CD4-positive, alpha-beta T cell (primary cell): ENCODE measurements at regions not wholly inside any gene's neighbourhood (a gene's known extent, or its start where the extent isn't known, plus 50 kb on each side); places are given as distances from the start of the nearest gene placed in this dataset.

ENCODE experiments used
- ATAC-seq: fragments of 200-7000 bp; cut with Tn5 transposase; one replicate; pipeline ENCODE4 v1.10.0; 2022; ENCODE audit warnings: mild to moderate bottlenecking; ENCODE audit not compliant: poor library complexity
- CTCF ChIA-PET: fragments of 350-600 bp; sonication (Branson Sonifier 250); formaldehyde crosslinking; loops from one replicate; lab custom pipeline; 2021; ENCODE audit warnings: antibody characterized with exemption, inconsistent platforms; lab: Charles Lee
- POLR2A ChIA-PET: fragments of 350-600 bp; sonication (Branson Sonifier 250); formaldehyde crosslinking; loops from one replicate; lab custom pipeline; 2021; ENCODE audit warnings: antibody characterized with exemption, inconsistent platforms; lab: Charles Lee
- DNase-seq, 14 experiments: peaks; one replicate each; pipeline ENCODE4 v3.0.0-alpha.2; 2013 to 2020; ENCODE audit warnings: mixed read lengths in 2 of 14
- H3K27ac ChIP-seq, 2 donors: one replicate each; pipeline versions ENCODE4 v1.5.1 to v1.7.0; 2013; ENCODE audit warnings: low read length in 2 of 2, low read depth in 1 of 2, mild to moderate bottlenecking in 1 of 2
- H3K27me3 ChIP-seq, 2 experiments: 1 replicate in 1 of 2; 2 replicates in 1 of 2; pipeline versions ENCODE4 v1.6.1 to v1.7.0; 2013; ENCODE audit warnings: low read length in 2 of 2, control low read depth in 1 of 2, mild to moderate bottlenecking in 1 of 2, moderate library complexity in 1 of 2; ENCODE audit not compliant: insufficient read depth in 2 of 2, control insufficient read depth in 1 of 2
- H3K36me3 ChIP-seq: one replicate; pipeline ENCODE4 v1.6.1; 2013; ENCODE audit warnings: low read length, control low read depth; ENCODE audit not compliant: insufficient read depth
- H3K4me1 ChIP-seq: one replicate; pipeline ENCODE4 v1.6.1; 2013; ENCODE audit warnings: low read length, control low read depth; ENCODE audit not compliant: insufficient read depth
- H3K4me3 ChIP-seq: one replicate; pipeline ENCODE4 v1.5.1; 2013; ENCODE audit warnings: mild to moderate bottlenecking, low read length, moderate library complexity
- H3K9me3 ChIP-seq, 2 experiments: 1 replicate in 1 of 2; 2 replicates in 1 of 2; pipeline versions ENCODE4 v1.6.1 to v1.7.0; 2013; ENCODE audit warnings: low read length in 2 of 2, mild to moderate bottlenecking in 2 of 2, control low read depth in 1 of 2, moderate library complexity in 1 of 2; ENCODE audit not compliant: control insufficient read depth in 1 of 2, insufficient read depth in 1 of 2
- H3K27ac Mint-ChIP-seq: one replicate; pipeline ENCODE4 v1.8.0; 2020; ENCODE audit warnings: mixed read lengths
- H3K27me3 Mint-ChIP-seq: one replicate; pipeline ENCODE4 v1.8.0; 2021; ENCODE audit warnings: mixed read lengths
- H3K36me3 Mint-ChIP-seq: one replicate; pipeline ENCODE4 v1.8.0; 2021; ENCODE audit warnings: low read depth, mixed read lengths
- H3K4me1 Mint-ChIP-seq: one replicate; pipeline ENCODE4 v1.8.0; 2021; ENCODE audit warnings: low read depth, mixed read lengths
- H3K4me3 Mint-ChIP-seq: one replicate; pipeline ENCODE4 v1.8.0; 2020; ENCODE audit warnings: mild to moderate bottlenecking, mixed read lengths
- H3K9me3 Mint-ChIP-seq: one replicate; pipeline ENCODE4 v1.8.0; 2020; ENCODE audit warnings: mixed read lengths
- intact Hi-C, 2 experiments: fragments of 100-400 bp; cut with DNase I in 1 of 2; cut with micrococcal nuclease in 1 of 2; formaldehyde crosslinking; loops; one replicate each; pipeline versions ENCODE4 v1.15.1 to v1.9.0; 2023 to 2025; cut with DNase I, micrococcal nuclease
- TF ChIP-seq, protein P1 (sequence below): fragments of 200-600 bp; IDR thresholded peaks from one replicate; pipeline ENCODE4 v1.8.0; 2022; ENCODE audit warnings: antibody characterized with exemption, mild to moderate bottlenecking

DNA sequence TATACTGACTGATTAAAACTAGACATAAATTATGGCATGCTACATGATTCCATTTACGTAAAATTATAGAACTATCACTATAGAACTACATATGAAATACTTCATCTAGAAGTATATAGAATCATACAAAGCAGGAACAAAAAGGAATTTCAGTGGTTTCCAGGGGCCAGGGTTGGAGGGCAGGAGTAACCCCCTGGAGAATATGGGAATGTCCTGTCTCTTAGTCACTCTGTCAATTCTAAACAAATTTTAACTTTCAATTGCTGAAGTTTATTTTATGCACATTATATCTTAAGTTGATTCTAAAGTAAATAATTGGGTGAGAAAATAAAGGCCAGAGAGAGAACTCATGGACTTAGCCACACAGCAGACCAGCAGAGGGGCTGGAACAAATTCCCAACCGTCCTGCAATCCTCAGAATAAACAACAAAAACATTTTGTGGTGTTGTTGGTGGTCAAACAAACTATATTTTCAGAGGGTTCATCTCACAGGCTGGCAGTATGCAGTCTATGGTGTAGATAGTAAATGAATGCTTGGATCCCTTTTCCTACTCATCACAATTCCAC, 476.9 kb upstream of the SLIT2 start:
- Mint-ChIP-seq H3K27me3 (no peaks in the 10 kb centered on the region), H3K4me3 (no peak overlapping the region), H3K4me1 (no peaks in the 10 kb centered on the region), H3K9me3 (peaks cover 11% of the 10 kb centered on the region), H3K36me3 (no peaks in the 10 kb centered on the region), H3K27ac (no peak overlapping the region)
- CTCF ChIA-PET = no interaction called here
- Histone ChIP-seq H3K36me3 (no peaks in the 10 kb centered on the region), H3K9me3 (peaks cover 0 to 7% of the 10 kb centered on the region in 2 experiments), H3K27ac (no peak overlapping the region), H3K4me1 (no peaks in the 10 kb centered on the region), H3K27me3 (no peaks in the 10 kb centered on the region), H3K4me3 (no peak overlapping the region)
- DNase-seq (no peak), ATAC-seq (no peak)
- intact Hi-C loops = no loop called here
- POLR2A ChIA-PET = no interaction called here
- TF ChIP-seq, protein P1, sequence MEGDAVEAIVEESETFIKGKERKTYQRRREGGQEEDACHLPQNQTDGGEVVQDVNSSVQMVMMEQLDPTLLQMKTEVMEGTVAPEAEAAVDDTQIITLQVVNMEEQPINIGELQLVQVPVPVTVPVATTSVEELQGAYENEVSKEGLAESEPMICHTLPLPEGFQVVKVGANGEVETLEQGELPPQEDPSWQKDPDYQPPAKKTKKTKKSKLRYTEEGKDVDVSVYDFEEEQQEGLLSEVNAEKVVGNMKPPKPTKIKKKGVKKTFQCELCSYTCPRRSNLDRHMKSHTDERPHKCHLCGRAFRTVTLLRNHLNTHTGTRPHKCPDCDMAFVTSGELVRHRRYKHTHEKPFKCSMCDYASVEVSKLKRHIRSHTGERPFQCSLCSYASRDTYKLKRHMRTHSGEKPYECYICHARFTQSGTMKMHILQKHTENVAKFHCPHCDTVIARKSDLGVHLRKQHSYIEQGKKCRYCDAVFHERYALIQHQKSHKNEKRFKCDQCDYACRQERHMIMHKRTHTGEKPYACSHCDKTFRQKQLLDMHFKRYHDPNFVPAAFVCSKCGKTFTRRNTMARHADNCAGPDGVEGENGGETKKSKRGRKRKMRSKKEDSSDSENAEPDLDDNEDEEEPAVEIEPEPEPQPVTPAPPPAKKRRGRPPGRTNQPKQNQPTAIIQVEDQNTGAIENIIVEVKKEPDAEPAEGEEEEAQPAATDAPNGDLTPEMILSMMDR = no peak

DNA sequence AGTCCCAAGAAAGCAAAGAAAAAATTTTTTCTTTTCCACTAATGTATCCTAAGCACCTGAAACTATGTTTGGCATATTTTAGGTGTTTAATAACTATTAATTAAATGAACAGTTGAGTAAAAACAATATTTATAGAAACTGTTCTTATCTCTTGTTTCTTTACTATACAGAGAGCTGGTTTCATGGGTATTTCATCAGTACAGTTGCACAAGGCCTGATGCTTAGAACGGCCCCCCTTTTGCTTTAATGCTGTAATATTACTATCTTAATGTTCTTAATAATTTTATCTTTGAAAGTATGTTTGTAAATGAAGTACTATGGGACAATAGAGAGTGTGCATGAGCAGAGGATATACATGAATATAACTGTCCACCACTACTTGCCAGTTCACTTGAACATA, 479.1 kb upstream of the SLIT2 start:
- intact Hi-C loops = no loop called here
- Histone ChIP-seq H3K27me3 (no peaks in the 10 kb centered on the region), H3K36me3 (no peaks in the 10 kb centered on the region), H3K4me3 (no peak overlapping the region), H3K4me1 (no peaks in the 10 kb centered on the region), H3K27ac (no peak overlapping the region), H3K9me3 (peaks cover 0 to 7% of the 10 kb centered on the region in 2 experiments)
- DNase-seq = no peak
- TF ChIP-seq, protein P1 = no peak
- Mint-ChIP-seq H3K27ac (no peak overlapping the region), H3K9me3 (peaks cover 14% of the 10 kb centered on the region), H3K27me3 (no peaks in the 10 kb centered on the region), H3K4me1 (no peaks in the 10 kb centered on the region), H3K36me3 (no peaks in the 10 kb centered on the region), H3K4me3 (no peak overlapping the region)
- POLR2A ChIA-PET = no interaction called here
- CTCF ChIA-PET = no interaction called here
- ATAC-seq = no peak

DNA sequence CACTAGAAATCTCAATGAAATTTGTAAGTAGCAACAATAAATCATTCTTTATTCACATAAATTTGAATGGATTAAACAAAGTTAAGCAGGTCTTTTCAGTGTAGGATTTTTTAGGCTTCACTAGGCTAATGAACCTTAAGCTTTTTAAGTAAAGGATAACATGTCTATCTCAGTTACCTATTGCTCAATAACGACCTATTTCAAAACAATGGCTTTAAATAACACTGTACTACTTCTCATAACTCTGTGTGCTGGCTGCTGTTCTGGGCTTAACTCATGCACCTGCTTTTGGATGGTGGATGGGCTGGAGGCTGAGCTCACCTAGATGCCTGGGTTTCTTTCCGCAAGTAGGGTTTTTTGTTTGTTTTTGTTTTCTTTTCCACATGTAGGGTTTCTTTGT, 495.0 kb upstream of the SLIT2 start:
- no peaks in the 10 kb centered on the region for H3K27me3 Mint-ChIP-seq
- Histone ChIP-seq H3K9me3 (peaks cover 0 to 4% of the 10 kb centered on the region in 2 experiments), H3K27me3 (no peaks in the 10 kb centered on the region), H3K27ac (no peak overlapping the region), H3K4me3 (no peak overlapping the region), H3K36me3 (no peaks in the 10 kb centered on the region), H3K4me1 (no peaks in the 10 kb centered on the region)
- H3K4me1 Mint-ChIP-seq = no peaks in the 10 kb centered on the region
- H3K4me3 Mint-ChIP-seq = no peak overlapping the region
- TF ChIP-seq, protein P1 = no peak
- H3K36me3 Mint-ChIP-seq = no peaks in the 10 kb centered on the region
- H3K9me3 Mint-ChIP-seq = peaks cover 10% of the 10 kb centered on the region
- ChIA-PET POLR2A (no interaction called here), CTCF (no interaction called here)
- intact Hi-C loops = no loop called here
- ATAC-seq (no peak), DNase-seq (no peak)
- H3K27ac Mint-ChIP-seq = no peak overlapping the region
